LNCAP (cell line): ENCODE measurements at regions not wholly inside any gene's neighbourhood (a gene's known extent, or its start where the extent isn't known, plus 50 kb on each side); places are given as distances from the start of the nearest gene placed in this dataset.

ENCODE experiments used
- CTCF ChIP-seq: fragments of 450-650 bp; IDR thresholded peaks from 2 replicates; pipeline ENCODE4 v1.5.1; 2017; ENCODE audit warnings: mild to moderate bottlenecking

- no peak for TF ChIP-seq CTCF
Observed at GRCh38 chr4:154984148-154984547, 203.1 kb downstream of the RBM46 start.

- no peak for TF ChIP-seq CTCF
Observed at GRCh38 chr4:154984616-154985015, 203.5 kb downstream of the RBM46 start.

GRCh38 chr4:154985673-154986072, 204.6 kb downstream of the RBM46 start:
- no peak for TF ChIP-seq CTCF

GRCh38 chr4:154988511-154988910, 207.4 kb downstream of the RBM46 start:
- TF ChIP-seq CTCF: no peak

GRCh38 chr4:154989511-154989910, 208.4 kb downstream of the RBM46 start:
- no peak for TF ChIP-seq CTCF

GRCh38 chr4:154998284-154998683, 210.2 kb upstream of the NPY2R start:
- no peak for TF ChIP-seq CTCF

GRCh38 chr4:154998773-154999172, 209.7 kb upstream of the NPY2R start:
- no peak for TF ChIP-seq CTCF

GRCh38 chr4:154999950-155000578, 208.4 kb upstream of the NPY2R start:
- no peak for TF ChIP-seq CTCF
